Adrenal gland (tissue), 9 donors: ENCODE measurements at regions not wholly inside any gene's neighbourhood (a gene's known extent, or its start where the extent isn't known, plus 50 kb on each side); places are given as distances from the start of the nearest gene placed in this dataset.

Experiments
- DNase-seq, 7 donors: peaks; one replicate each; pipeline ENCODE4 v3.0.0-alpha.2; 2019 to 2020
- H3K27ac ChIP-seq, 5 donors: fragments of 200-600 bp; sonication (generic) in 4 of 5; 1 replicate in 3 of 5; 2 replicates in 2 of 5; pipeline versions ENCODE4 v1.5.1 to v1.8.0; 2016 to 2020; ENCODE audit warnings: mild to moderate bottlenecking in 1 of 5
- H3K27me3 ChIP-seq: fragments of 200-600 bp; 2 replicates; pipeline ENCODE4 v1.8.0; 2021
- H3K36me3 ChIP-seq, 2 donors: fragments of 200-600 bp; replicated peaks in 1 of 2; 1 replicate in 1 of 2; 2 replicates in 1 of 2; pipeline versions ENCODE4 v1.5.1 to v1.8.0; 2018 to 2022
- H3K4me1 ChIP-seq, 2 donors: fragments of 200-600 bp; replicated peaks in 1 of 2; 1 replicate in 1 of 2; 2 replicates in 1 of 2; pipeline versions ENCODE4 v1.5.1 to v1.8.0; 2018 to 2021
- H3K4me3 ChIP-seq, 4 donors: fragments of 200-600 bp; sonication (generic) in 3 of 4; one replicate each; pipeline ENCODE4 v1.5.1; 2016 to 2018
- H3K9me3 ChIP-seq, 3 donors: fragments of 200-600 bp; sonication (generic) in 1 of 3; replicated peaks in 1 of 3; 1 replicate in 2 of 3; 2 replicates in 1 of 3; pipeline versions ENCODE4 v1.5.1 to v1.8.0; 2016 to 2021
- POLR2A ChIP-seq, 2 donors: fragments of 450-650 bp; IDR thresholded peaks; one replicate each; pipeline ENCODE4 v1.6.1; 2017; ENCODE audit warnings: antibody characterized with exemption in 2 of 2, mild to moderate bottlenecking in 2 of 2, moderate library complexity in 1 of 2
- WGBS, 4 donors: extraction: QIAGEN DNeasy Blood & Tissue Kit in 2 of 4; methylation state at CpG; one replicate each; pipeline versions ENCODE4 v1.1.5 to v1.1.7; 2013 to 2017; 5-methylcytosine and 5-hydroxymethylcytosine counted together
- intact Hi-C, 2 donors: fragments of 100-400 bp; cut with DNase I; formaldehyde crosslinking; loops; one replicate each; pipeline versions ENCODE4 v1.14.1 to v1.15.0; 2022 to 2023
- TF ChIP-seq, protein P1 (sequence below), 6 experiments: fragments of 450-650 bp in 4 of 6; fragments of 200-600 bp in 2 of 6; sonication (generic) in 1 of 6; IDR thresholded peaks; 1 replicate in 5 of 6; 2 replicates in 1 of 6; pipeline versions ENCODE4 v1.5.1 to v1.8.0; 2016 to 2021; ENCODE audit warnings: antibody characterized with exemption in 6 of 6, mild to moderate bottlenecking in 2 of 6, moderate library complexity in 1 of 6
- donor health status: healthy with polysubstance abuse.
- donor health status: Bipolar disorder and iron deficiency.
- donor health status: DM: yes; HTN: yes; CAD: no.
- donor health status: DM: no; HTN: no; CAD: no.
- donor health status: DM: no; HTN: no; CAD: no.

GRCh38 chr1:36667836-36668235 is 185.1 kb upstream of the CSF3R start:
- no peaks in the 10 kb centered on the region for H3K4me1 ChIP-seq
- WGBS, 4 donors: 33 to 55% (median 47%) methylated on average over 4 of the region's 4 CpGs
- TF ChIP-seq, protein P1, sequence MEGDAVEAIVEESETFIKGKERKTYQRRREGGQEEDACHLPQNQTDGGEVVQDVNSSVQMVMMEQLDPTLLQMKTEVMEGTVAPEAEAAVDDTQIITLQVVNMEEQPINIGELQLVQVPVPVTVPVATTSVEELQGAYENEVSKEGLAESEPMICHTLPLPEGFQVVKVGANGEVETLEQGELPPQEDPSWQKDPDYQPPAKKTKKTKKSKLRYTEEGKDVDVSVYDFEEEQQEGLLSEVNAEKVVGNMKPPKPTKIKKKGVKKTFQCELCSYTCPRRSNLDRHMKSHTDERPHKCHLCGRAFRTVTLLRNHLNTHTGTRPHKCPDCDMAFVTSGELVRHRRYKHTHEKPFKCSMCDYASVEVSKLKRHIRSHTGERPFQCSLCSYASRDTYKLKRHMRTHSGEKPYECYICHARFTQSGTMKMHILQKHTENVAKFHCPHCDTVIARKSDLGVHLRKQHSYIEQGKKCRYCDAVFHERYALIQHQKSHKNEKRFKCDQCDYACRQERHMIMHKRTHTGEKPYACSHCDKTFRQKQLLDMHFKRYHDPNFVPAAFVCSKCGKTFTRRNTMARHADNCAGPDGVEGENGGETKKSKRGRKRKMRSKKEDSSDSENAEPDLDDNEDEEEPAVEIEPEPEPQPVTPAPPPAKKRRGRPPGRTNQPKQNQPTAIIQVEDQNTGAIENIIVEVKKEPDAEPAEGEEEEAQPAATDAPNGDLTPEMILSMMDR (IDR thresholded peaks at IDR 0.05): no peak
- TF ChIP-seq POLR2A (IDR thresholded peaks at IDR 0.05): no peak
- no peak overlapping the region for H3K4me3 ChIP-seq
- H3K36me3 ChIP-seq: no peaks in the 10 kb centered on the region
- no peak for DNase-seq
- H3K27me3 ChIP-seq: peaks cover 4% of the 10 kb centered on the region
- no peaks in the 10 kb centered on the region for H3K9me3 ChIP-seq
- intact Hi-C loops: no loop called here
- H3K27ac ChIP-seq: no peak overlapping the region

GRCh38 chr1:36667256-36667655 is 184.5 kb upstream of the CSF3R start:
- H3K27ac ChIP-seq: no peak overlapping the region
- no peak overlapping the region for H3K4me3 ChIP-seq
- 57 to 68% (median 63%) methylated on average over 3 of the region's 3 CpGs for WGBS, 4 donors

GRCh38 chr1:36665478-36666080 is 182.9 kb upstream of the CSF3R start:
- H3K4me3 ChIP-seq: no peak overlapping the region
- H3K4me1 ChIP-seq: no peaks in the 10 kb centered on the region
- no peak overlapping the region for H3K27ac ChIP-seq
- DNase-seq: no peak
- H3K27me3 ChIP-seq: no peaks in the 10 kb centered on the region
- no peaks in the 10 kb centered on the region for H3K36me3 ChIP-seq
- no peak for TF ChIP-seq POLR2A (IDR thresholded peaks at IDR 0.05)
- TF ChIP-seq, protein P1 (IDR thresholded peaks at IDR 0.05): no peak
- no peaks in the 10 kb centered on the region for H3K9me3 ChIP-seq
- 78 to 83% (median 80%) methylated on average over 9 of the region's 9 CpGs for WGBS, 4 donors
- intact Hi-C loops: no loop called here

More at GRCh38 chr1:36667256-36667655, 184.5 kb upstream of the CSF3R start:
- DNase-seq: no peak
- no peak for TF ChIP-seq POLR2A (IDR thresholded peaks at IDR 0.05)
- TF ChIP-seq, protein P1 (IDR thresholded peaks at IDR 0.05): no peak
- H3K27me3 ChIP-seq: no peaks in the 10 kb centered on the region
- H3K36me3 ChIP-seq: no peaks in the 10 kb centered on the region
- intact Hi-C loops: no loop called here
- no peaks in the 10 kb centered on the region for H3K4me1 ChIP-seq
- H3K9me3 ChIP-seq: no peaks in the 10 kb centered on the region

DNA sequence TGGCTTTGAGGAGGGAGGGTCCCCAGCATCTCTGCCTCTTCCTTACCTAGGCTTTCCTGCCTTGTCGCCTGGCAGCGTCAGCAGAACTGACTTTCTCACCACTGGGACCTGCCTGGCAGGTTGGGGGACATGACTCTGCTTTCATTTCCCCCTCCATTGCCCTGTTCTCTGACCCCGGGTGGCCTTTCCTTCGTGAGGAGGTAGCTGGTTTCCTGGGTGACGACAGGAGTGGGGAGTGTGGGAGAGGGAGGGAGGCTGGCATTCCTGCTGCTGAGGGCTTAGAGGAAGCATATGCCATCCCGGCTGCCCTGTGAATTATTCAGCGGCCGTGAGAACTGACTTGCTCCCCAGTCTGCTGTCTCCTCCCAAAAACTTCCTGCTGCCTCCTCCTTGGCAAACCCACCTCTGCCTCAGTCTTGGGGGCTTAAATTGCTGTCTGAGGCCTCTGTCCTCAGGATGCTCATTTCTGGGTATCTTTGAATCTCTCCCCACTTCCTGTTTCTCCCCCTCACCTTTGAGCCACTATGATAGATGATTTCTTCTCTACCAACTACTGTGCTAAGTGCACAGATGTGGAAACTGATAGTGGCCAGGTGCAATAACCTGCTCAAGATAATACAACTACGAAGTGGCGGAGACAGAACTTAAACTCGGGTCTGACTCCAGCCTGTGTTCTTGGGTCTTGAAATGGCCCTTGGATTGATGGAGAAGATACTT is 182.0 kb upstream of the CSF3R start:
- 64 to 71% (median 69%) methylated on average over 11 of the region's 11 CpGs for WGBS, 4 donors
- Histone ChIP-seq H3K36me3 (no peaks in the 10 kb centered on the region), H3K9me3 (no peaks in the 10 kb centered on the region), H3K27ac (no peak overlapping the region), H3K4me3 (no peak overlapping the region), H3K27me3 (no peaks in the 10 kb centered on the region), H3K4me1 (no peaks in the 10 kb centered on the region)
- no peak for DNase-seq
- intact Hi-C loops: no loop called here
- TF ChIP-seq, protein P1 (IDR thresholded peaks at IDR 0.05): no peak
- TF ChIP-seq POLR2A (IDR thresholded peaks at IDR 0.05): no peak
